Smooth muscle cell (in vitro differentiated cells): ENCODE measurements at regions not wholly inside any gene's neighbourhood (a gene's known extent, or its start where the extent isn't known, plus 50 kb on each side); places are given as distances from the start of the nearest gene placed in this dataset.

Source experiments
- DNase-seq: peaks from one replicate; lab custom pipeline; 2025; ENCODE audit not compliant: unreplicated experiment; lab: John Stamatoyannopoulos, UW
- H2AFZ ChIP-seq: fragments of 200-600 bp; sonication (generic); 2 replicates; pipeline ENCODE4 v1.6.0; 2016; ENCODE audit warnings: antibody characterized with exemption, low read depth, mild to moderate bottlenecking
- H3F3A ChIP-seq: fragments of 200-600 bp; sonication (generic); 2 replicates; pipeline ENCODE4 v1.6.0; 2017; ENCODE audit warnings: antibody characterized with exemption, low read depth
- H3K27ac ChIP-seq: fragments of 200-600 bp; sonication (generic); 2 replicates; pipeline ENCODE4 v1.5.1; 2016; ENCODE audit warnings: low read depth, mild to moderate bottlenecking
- H3K27me3 ChIP-seq: fragments of 200-600 bp; sonication (generic); 2 replicates; pipeline ENCODE4 v1.6.1; 2016; ENCODE audit warnings: low read depth, mild to moderate bottlenecking
- H3K36me3 ChIP-seq: fragments of 200-600 bp; sonication (generic); 2 replicates; pipeline ENCODE4 v1.5.1; 2016; ENCODE audit warnings: low read depth
- H3K4me1 ChIP-seq: fragments of 200-600 bp; sonication (generic); 2 replicates; pipeline ENCODE4 v1.5.1; 2016; ENCODE audit warnings: low read depth
- H3K4me2 ChIP-seq: fragments of 200-600 bp; sonication (generic); 2 replicates; pipeline ENCODE4 v1.6.0; 2016; ENCODE audit warnings: mild to moderate bottlenecking
- H3K4me3 ChIP-seq: fragments of 200-600 bp; sonication (generic); 2 replicates; pipeline ENCODE4 v1.5.1; 2016; ENCODE audit warnings: mild to moderate bottlenecking
- H3K79me2 ChIP-seq: fragments of 200-600 bp; sonication (generic); 2 replicates; pipeline ENCODE4 v1.6.0; 2016; ENCODE audit warnings: low read depth, mild to moderate bottlenecking
- H3K9ac ChIP-seq: fragments of 200-600 bp; sonication (generic); 2 replicates; pipeline ENCODE4 v1.6.0; 2016; ENCODE audit warnings: low read depth
- H3K9me3 ChIP-seq: fragments of 200-600 bp; sonication (generic); replicated peaks from 2 replicates; pipeline ENCODE4 v1.5.1; 2016; ENCODE audit warnings: low read depth
- H4K20me1 ChIP-seq: fragments of 200-600 bp; sonication (generic); 2 replicates; pipeline ENCODE4 v1.6.0; 2016; ENCODE audit warnings: low read depth
- CTCF ChIP-seq: fragments of 200-600 bp; sonication (generic); IDR thresholded peaks from 2 replicates; pipeline ENCODE4 v1.5.1; 2017; ENCODE audit warnings: borderline replicate concordance, mild to moderate bottlenecking, antibody characterized with exemption; ENCODE audit not compliant: insufficient read depth, poor library complexity, severe bottlenecking
- WGBS: methylation state at CpG from one replicate; pipeline ENCODE4 v1.1.7; 2016; ENCODE audit warnings: low lambda C conversion rate; 5-methylcytosine and 5-hydroxymethylcytosine counted together

- H3K9me3 ChIP-seq: no peaks in the 10 kb centered on the region
Observed at GRCh38 chr2:128692895-128693742, 374.5 kb upstream of the HS6ST1 start.

GRCh38 chr2:128693743-128694029 is 375.0 kb upstream of the HS6ST1 start:
- H3K4me1 ChIP-seq: no peaks in the 10 kb centered on the region
- no peaks in the 10 kb centered on the region for H4K20me1 ChIP-seq
- H2AFZ ChIP-seq: no peak overlapping the region
- no peak overlapping the region for H3K27ac ChIP-seq
- H3K27me3 ChIP-seq: peaks cover 5% of the 10 kb centered on the region
- TF ChIP-seq CTCF: no peak
- H3K4me3 ChIP-seq: no peak overlapping the region
- WGBS: 70% methylated on average over 7 of the region's 7 CpGs
- DNase-seq: no peak
- H3K9me3 ChIP-seq: no peaks in the 10 kb centered on the region
- no peaks in the 10 kb centered on the region for H3K79me2 ChIP-seq
- H3F3A ChIP-seq: no peaks in the 10 kb centered on the region
- no peak overlapping the region for H3K9ac ChIP-seq
- H3K36me3 ChIP-seq: no peaks in the 10 kb centered on the region
- no peak overlapping the region for H3K4me2 ChIP-seq

More at GRCh38 chr2:128692895-128693742, 374.5 kb upstream of the HS6ST1 start:
- DNase-seq: no peak
- Histone ChIP-seq H2AFZ (no peak overlapping the region), H4K20me1 (no peaks in the 10 kb centered on the region), H3K27ac (no peak overlapping the region), H3K4me3 (no peak overlapping the region), H3K4me2 (no peak overlapping the region), H3K4me1 (no peaks in the 10 kb centered on the region), H3F3A (no peaks in the 10 kb centered on the region), H3K79me2 (no peaks in the 10 kb centered on the region), H3K9ac (no peak overlapping the region), H3K27me3 (peaks cover 5% of the 10 kb centered on the region), H3K36me3 (no peaks in the 10 kb centered on the region)
- WGBS: 89% methylated on average over 15 of the region's 15 CpGs
- TF ChIP-seq CTCF: no peak

GRCh38 chr2:128695646-128696220 is 377.1 kb upstream of the HS6ST1 start:
- Histone ChIP-seq H3K9ac (no peak overlapping the region), H3K4me1 (no peaks in the 10 kb centered on the region), H3K79me2 (no peaks in the 10 kb centered on the region), H3K27me3 (peaks cover 5% of the 10 kb centered on the region), H3K27ac (no peak overlapping the region), H3K4me2 (no peak overlapping the region), H3K9me3 (no peaks in the 10 kb centered on the region), H2AFZ (no peak overlapping the region), H3K36me3 (no peaks in the 10 kb centered on the region), H3F3A (no peaks in the 10 kb centered on the region), H4K20me1 (no peaks in the 10 kb centered on the region), H3K4me3 (no peak overlapping the region)
- no peak for DNase-seq
- TF ChIP-seq CTCF: no peak
- 89% methylated on average over 8 of the region's 8 CpGs for WGBS

GRCh38 chr2:128696421-128696820 is 377.8 kb upstream of the HS6ST1 start:
- no peak overlapping the region for H3K4me3 ChIP-seq
- DNase-seq: no peak
- peaks cover 5% of the 10 kb centered on the region for H3K27me3 ChIP-seq
- no peak for TF ChIP-seq CTCF
- no peak overlapping the region for H3K9ac ChIP-seq
- no peaks in the 10 kb centered on the region for H3K79me2 ChIP-seq
- no peaks in the 10 kb centered on the region for H3K9me3 ChIP-seq
- H3K4me1 ChIP-seq: no peaks in the 10 kb centered on the region
- WGBS: 96% methylated on average over 6 of the region's 6 CpGs
- H4K20me1 ChIP-seq: no peaks in the 10 kb centered on the region
- H3K4me2 ChIP-seq: no peak overlapping the region
- no peak overlapping the region for H2AFZ ChIP-seq
- no peaks in the 10 kb centered on the region for H3K36me3 ChIP-seq
- no peaks in the 10 kb centered on the region for H3F3A ChIP-seq
- H3K27ac ChIP-seq: no peak overlapping the region
